ENCODE measurements at regions not wholly inside any gene's neighbourhood (a gene's known extent, or its start where the extent isn't known, plus 50 kb on each side); places are given as distances from the start of the nearest gene placed in this dataset.
"Not testable (repeated sequence)": the region's sequence is repeated elsewhere in the genome, so short reads cannot be mapped to it uniquely, and the experiment has no call there.

DNA sequence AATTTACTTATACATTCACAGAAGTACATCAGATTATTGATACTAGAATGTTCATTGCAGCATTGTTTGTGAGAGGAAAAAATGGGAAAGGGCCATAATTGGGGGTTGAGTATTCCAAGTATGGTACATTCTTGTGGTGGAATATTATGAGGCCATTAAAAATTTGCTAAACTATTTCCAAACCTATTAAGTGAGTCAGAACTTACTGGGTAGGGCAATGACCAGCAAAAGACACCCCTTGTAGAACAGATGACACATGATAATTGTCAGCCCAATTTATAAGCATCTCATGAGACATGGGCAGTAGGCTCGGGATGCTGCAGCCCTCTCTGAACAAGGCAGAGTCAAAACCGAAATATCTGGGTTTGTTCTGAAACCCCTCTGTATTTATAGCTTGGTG is 192.6 kb upstream of the IL12B start:
- Mint-ChIP-seq H3K27ac (no peak overlapping the region), H3K4me3 (ENCODE audit: low read depth) (no peak overlapping the region)
- DNase-seq (ENCODE audit: low spot score, unreplicated experiment), result no peak

DNA sequence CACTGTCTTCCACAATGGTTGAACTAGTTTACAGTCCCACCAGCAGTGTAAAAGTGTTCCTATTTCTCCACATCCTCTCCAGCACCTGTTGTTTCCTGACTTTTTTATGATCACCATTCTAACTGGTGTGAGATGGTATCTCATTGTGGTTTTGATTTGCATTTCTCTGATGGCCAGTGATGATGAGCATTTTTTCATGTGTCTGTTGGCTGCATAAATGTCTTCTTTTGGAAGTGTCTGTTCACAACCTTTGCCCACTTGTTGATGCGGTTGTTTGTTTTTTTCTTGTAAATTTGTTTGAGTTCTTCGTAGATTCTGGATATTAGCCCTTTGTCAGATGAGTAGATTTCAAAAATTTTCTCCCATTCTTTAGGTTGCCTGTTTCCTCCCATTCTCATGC is 194.0 kb upstream of the IL12B start:
- not testable (repeated sequence) for DNase-seq (ENCODE audit: low spot score, unreplicated experiment); H3K36me3 Mint-ChIP-seq (ENCODE audit: insufficient read depth); H3K9me3 Mint-ChIP-seq (ENCODE audit: low read depth); H3K4me3 Mint-ChIP-seq (ENCODE audit: low read depth); H3K4me1 Mint-ChIP-seq (ENCODE audit: low read depth); H3K27ac Mint-ChIP-seq; H3K27me3 Mint-ChIP-seq

More for the DNA sequence above, 192.6 kb upstream of the IL12B start:
- H3K36me3 Mint-ChIP-seq (ENCODE audit: insufficient read depth), result no peaks in the 10 kb centered on the region
- TF ChIP-seq, protein P1, sequence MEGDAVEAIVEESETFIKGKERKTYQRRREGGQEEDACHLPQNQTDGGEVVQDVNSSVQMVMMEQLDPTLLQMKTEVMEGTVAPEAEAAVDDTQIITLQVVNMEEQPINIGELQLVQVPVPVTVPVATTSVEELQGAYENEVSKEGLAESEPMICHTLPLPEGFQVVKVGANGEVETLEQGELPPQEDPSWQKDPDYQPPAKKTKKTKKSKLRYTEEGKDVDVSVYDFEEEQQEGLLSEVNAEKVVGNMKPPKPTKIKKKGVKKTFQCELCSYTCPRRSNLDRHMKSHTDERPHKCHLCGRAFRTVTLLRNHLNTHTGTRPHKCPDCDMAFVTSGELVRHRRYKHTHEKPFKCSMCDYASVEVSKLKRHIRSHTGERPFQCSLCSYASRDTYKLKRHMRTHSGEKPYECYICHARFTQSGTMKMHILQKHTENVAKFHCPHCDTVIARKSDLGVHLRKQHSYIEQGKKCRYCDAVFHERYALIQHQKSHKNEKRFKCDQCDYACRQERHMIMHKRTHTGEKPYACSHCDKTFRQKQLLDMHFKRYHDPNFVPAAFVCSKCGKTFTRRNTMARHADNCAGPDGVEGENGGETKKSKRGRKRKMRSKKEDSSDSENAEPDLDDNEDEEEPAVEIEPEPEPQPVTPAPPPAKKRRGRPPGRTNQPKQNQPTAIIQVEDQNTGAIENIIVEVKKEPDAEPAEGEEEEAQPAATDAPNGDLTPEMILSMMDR (IDR thresholded peaks at IDR 0.05; ENCODE audit: unreplicated experiment), result no peak
- no peaks in the 10 kb centered on the region for H3K9me3 Mint-ChIP-seq (ENCODE audit: low read depth)
- peaks cover 4% of the 10 kb centered on the region for H3K27me3 Mint-ChIP-seq
- no peaks in the 10 kb centered on the region for H3K4me1 Mint-ChIP-seq (ENCODE audit: low read depth)

DNA sequence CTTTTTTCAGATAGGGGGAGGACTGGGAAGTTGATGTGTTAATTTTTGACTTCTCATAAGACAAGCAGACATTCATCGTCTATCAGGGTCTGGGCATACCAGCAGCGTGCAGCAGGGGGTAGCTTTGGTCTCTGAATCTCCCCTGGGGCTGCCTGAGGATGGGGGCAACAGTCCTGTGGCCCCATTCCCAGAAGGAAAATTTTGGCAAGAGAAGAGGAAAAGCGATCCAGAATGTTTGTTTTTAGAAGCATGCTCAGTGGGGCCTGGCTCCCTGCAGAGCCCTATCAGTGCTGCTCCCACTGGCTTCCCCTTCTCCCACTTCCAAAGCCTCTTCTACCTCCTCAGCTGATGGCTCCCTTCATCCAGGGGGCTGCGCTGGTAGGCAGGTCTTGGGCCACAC is 194.8 kb upstream of the IL12B start:
- H3K36me3 Mint-ChIP-seq (ENCODE audit: insufficient read depth), result no peaks in the 10 kb centered on the region
- TF ChIP-seq, protein P1 (IDR thresholded peaks at IDR 0.05; ENCODE audit: unreplicated experiment), result no peak

DNA sequence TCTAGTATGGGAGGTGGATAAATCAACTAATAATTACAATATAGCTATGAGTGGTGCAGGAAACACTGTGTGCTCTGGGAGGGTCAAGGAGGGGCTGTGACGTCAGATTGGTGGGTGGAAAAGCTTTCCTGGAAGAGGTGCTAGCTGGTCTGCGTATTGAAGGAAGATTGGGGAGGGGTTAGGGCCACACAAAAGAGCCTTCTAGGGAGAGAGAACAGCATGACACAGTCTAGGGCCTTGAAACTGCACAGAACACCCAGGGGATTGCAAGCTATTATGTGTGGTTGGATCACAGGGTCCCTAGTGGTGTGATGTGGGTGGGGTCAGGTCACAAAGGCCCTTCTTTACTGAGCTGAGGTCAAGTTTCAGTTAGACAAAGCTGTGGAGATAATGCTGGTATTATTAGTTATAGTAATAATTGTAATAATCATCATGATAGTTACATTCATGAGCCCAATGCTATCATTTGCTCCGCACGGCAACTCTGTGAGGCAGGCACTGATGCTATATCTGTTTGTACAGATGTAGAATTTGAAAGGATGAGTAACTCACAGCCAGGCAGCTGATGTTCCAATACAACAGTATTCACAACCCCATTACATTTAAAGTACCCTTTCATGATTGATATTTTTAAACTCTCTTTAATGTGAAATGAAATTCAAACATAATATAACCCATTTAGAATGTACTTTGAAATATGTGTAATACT is 197.4 kb upstream of the IL12B start:
- Mint-ChIP-seq H3K9me3 (ENCODE audit: low read depth) (peaks cover 7% of the 10 kb centered on the region), H3K27ac (no peak overlapping the region), H3K36me3 (ENCODE audit: insufficient read depth) (no peaks in the 10 kb centered on the region), H3K4me1 (ENCODE audit: low read depth) (no peaks in the 10 kb centered on the region), H3K4me3 (ENCODE audit: low read depth) (no peak overlapping the region), H3K27me3 (no peaks in the 10 kb centered on the region)
- TF ChIP-seq, protein P1 (IDR thresholded peaks at IDR 0.05; ENCODE audit: unreplicated experiment), result no peak
- no peak for DNase-seq (ENCODE audit: low spot score, unreplicated experiment)

More for the DNA sequence above, 194.8 kb upstream of the IL12B start:
- no peak overlapping the region for H3K27ac Mint-ChIP-seq
- no peaks in the 10 kb centered on the region for H3K4me1 Mint-ChIP-seq (ENCODE audit: low read depth)
- H3K4me3 Mint-ChIP-seq (ENCODE audit: low read depth), result no peak overlapping the region
- no peak for DNase-seq (ENCODE audit: low spot score, unreplicated experiment)
- H3K9me3 Mint-ChIP-seq (ENCODE audit: low read depth), result peaks cover 7% of the 10 kb centered on the region
- H3K27me3 Mint-ChIP-seq, result no peaks in the 10 kb centered on the region

DNA sequence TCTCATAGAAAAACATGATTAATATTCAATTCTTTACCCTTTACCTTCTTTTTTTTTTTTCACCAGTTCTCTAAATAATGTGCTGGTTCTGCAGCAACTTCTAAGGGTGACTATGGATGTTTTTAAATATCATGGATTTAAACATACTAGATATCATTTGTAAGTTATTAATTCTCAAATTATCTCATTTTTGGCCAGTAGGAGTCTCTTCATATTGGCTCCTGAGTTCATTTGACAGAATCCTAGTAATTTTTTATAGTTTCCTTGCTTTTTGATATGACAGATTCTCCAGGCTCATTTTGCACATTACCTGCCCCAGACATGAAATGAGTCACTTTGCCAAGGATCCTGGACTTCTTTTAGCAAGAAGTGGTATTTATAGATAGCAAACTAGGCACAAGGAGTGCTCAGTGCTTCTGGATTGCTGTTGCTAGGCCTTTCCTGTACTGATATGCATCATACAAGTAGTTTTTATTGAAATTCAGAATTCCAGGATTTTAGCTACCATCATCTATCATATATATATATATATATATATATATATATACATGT is 201.3 kb upstream of the IL12B start:
- Mint-ChIP-seq H3K4me3 (ENCODE audit: low read depth) (no peak overlapping the region), H3K36me3 (ENCODE audit: insufficient read depth) (no peaks in the 10 kb centered on the region), H3K27ac (no peak overlapping the region), H3K27me3 (no peaks in the 10 kb centered on the region), H3K4me1 (ENCODE audit: low read depth) (no peaks in the 10 kb centered on the region), H3K9me3 (ENCODE audit: low read depth) (peaks cover 7% of the 10 kb centered on the region)
- TF ChIP-seq, protein P1 (IDR thresholded peaks at IDR 0.05; ENCODE audit: unreplicated experiment), result no peak
- DNase-seq (ENCODE audit: low spot score, unreplicated experiment), result no peak

DNA sequence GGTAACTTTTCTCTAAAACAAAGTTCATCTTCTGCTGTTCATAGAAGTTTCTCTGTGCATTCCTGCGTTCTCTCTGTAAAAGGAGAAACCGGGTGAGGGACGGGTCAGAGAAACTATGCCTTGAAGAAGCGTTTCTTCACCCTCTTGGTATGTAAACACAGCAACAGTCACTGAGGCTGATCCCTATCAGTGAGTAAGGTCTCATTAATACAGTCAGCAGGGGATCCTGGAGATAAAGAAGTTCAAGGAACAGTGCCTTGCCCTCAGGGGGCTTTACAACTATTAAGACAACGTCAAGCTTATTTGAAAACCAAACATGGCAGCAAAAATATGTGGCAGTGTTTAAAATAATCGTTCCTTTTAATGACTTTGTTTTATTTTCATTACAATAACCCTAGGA is 202.9 kb upstream of the IL12B start:
- DNase-seq (ENCODE audit: low spot score, unreplicated experiment), result no peak
- no peak overlapping the region for H3K27ac Mint-ChIP-seq
- TF ChIP-seq, protein P1 (IDR thresholded peaks at IDR 0.05; ENCODE audit: unreplicated experiment), result no peak
- H3K27me3 Mint-ChIP-seq, result no peaks in the 10 kb centered on the region
- H3K36me3 Mint-ChIP-seq (ENCODE audit: insufficient read depth), result no peaks in the 10 kb centered on the region
- H3K4me3 Mint-ChIP-seq (ENCODE audit: low read depth), result no peak overlapping the region
- H3K9me3 Mint-ChIP-seq (ENCODE audit: low read depth), result peaks cover 7% of the 10 kb centered on the region
- H3K4me1 Mint-ChIP-seq (ENCODE audit: low read depth), result no peaks in the 10 kb centered on the region
